ENCODE measurements at regions not wholly inside any gene's neighbourhood (a gene's known extent, or its start where the extent isn't known, plus 50 kb on each side); places are given as distances from the start of the nearest gene placed in this dataset.

DNA sequence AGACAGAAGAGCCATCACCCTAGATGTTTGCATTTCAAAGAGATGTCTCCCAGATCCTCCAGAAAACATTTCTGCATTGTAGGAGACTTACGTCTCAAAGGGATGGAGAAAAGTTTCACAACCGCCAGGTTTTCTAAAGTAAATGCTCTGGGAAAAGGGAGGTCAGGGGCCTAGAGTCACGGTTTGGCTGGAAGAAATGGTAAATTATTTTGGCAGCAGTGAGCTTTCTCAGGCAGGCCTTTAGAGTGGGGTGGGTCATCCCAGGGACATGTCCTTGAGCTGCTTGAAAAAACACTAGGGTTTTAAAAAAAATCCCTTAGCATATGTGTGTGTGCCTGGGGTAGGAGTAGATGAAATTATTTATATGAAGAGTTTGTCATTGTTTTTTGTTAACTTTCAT lies 728.8 kb downstream of the TYW1 start:
- no peaks in the 10 kb centered on the region for H3K27me3 ChIP-seq (replicated peaks in 2 of 5; ENCODE audit: control insufficient read depth in 4 of 5, insufficient read depth in 5 of 5, low read length in 4 of 5)
- H3K36me3 ChIP-seq (ENCODE audit: control insufficient read depth in 4 of 4, insufficient read depth in 4 of 4, low read length in 3 of 4): no peaks in the 10 kb centered on the region
- H3K9me3 ChIP-seq (ENCODE audit: control extremely low read depth in 1 of 5, control insufficient read depth in 4 of 5, insufficient read depth in 2 of 5, low read depth in 1 of 5, low read length in 4 of 5): peaks cover 0 to 2% (median 0%) of the 10 kb centered on the region in 5 experiments
- no peak overlapping the region for H3K27ac ChIP-seq (ENCODE audit: insufficient read depth in 1 of 2, low read depth in 1 of 2, low read length in 2 of 2, poor library complexity in 1 of 2, severe bottlenecking in 2 of 2)
- CTCF ChIA-PET: no interaction called here
- DNase-seq: no peak
- no peaks in the 10 kb centered on the region for H3K4me1 ChIP-seq (ENCODE audit: control extremely low read depth in 1 of 4, control insufficient read depth in 4 of 4, insufficient read depth in 4 of 4, low read length in 3 of 4)
- H3K4me3 ChIP-seq (ENCODE audit: control insufficient read depth in 1 of 7, extremely low read depth in 1 of 7, insufficient read depth in 4 of 7, low read depth in 2 of 7, low read length in 6 of 7): no peak overlapping the region
- POLR2A ChIA-PET: no interaction called here
- 74% methylated on average over 3 of the region's 3 CpGs for WGBS (ENCODE audit: insufficient coverage)

DNA sequence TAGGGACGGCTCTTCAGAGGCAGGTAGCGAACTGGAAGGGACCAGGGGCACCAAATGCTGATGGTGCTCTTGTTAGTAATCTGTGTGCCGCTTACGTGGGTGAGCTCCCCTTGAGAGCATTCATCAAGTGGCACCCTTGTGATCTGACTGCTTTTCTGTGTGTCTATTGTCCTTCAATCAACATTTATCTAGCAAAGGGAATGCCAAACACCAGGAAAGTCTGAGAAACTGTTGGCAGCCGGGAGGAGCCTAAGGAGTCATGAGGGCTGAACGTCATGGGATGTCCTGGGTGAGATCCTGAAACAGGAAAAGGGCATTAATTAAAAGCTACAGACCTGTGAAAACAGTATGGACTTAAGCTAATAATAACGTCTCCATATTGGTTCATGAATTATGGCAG lies 733.1 kb downstream of the TYW1 start:
- WGBS (ENCODE audit: insufficient coverage): 80% methylated on average over 5 of the region's 7 CpGs
- no peak for DNase-seq
- POLR2A ChIA-PET: no interaction called here
- Histone ChIP-seq H3K9me3 (ENCODE audit: control extremely low read depth in 1 of 5, control insufficient read depth in 4 of 5, insufficient read depth in 2 of 5, low read depth in 1 of 5, low read length in 4 of 5) (peaks cover 0 to 2% (median 0%) of the 10 kb centered on the region in 5 experiments), H3K36me3 (ENCODE audit: control insufficient read depth in 4 of 4, insufficient read depth in 4 of 4, low read length in 3 of 4) (no peaks in the 10 kb centered on the region), H3K4me3 (ENCODE audit: control insufficient read depth in 1 of 7, extremely low read depth in 1 of 7, insufficient read depth in 4 of 7, low read depth in 2 of 7, low read length in 6 of 7) (no peak overlapping the region), H3K27ac (ENCODE audit: insufficient read depth in 1 of 2, low read depth in 1 of 2, low read length in 2 of 2, poor library complexity in 1 of 2, severe bottlenecking in 2 of 2) (no peak overlapping the region), H3K27me3 (replicated peaks in 2 of 5; ENCODE audit: control insufficient read depth in 4 of 5, insufficient read depth in 5 of 5, low read length in 4 of 5) (no peaks in the 10 kb centered on the region), H3K4me1 (ENCODE audit: control extremely low read depth in 1 of 4, control insufficient read depth in 4 of 4, insufficient read depth in 4 of 4, low read length in 3 of 4) (no peaks in the 10 kb centered on the region)
- CTCF ChIA-PET: no interaction called here

GRCh38 chr7:67731704-67732103 lies 735.1 kb downstream of the TYW1 start:
- CTCF ChIA-PET: no interaction called here
- Histone ChIP-seq H3K9me3 (ENCODE audit: control extremely low read depth in 1 of 5, control insufficient read depth in 4 of 5, insufficient read depth in 2 of 5, low read depth in 1 of 5, low read length in 4 of 5) (peaks cover 0 to 2% (median 0%) of the 10 kb centered on the region in 5 experiments), H3K36me3 (ENCODE audit: control insufficient read depth in 4 of 4, insufficient read depth in 4 of 4, low read length in 3 of 4) (no peaks in the 10 kb centered on the region), H3K4me3 (ENCODE audit: control insufficient read depth in 1 of 7, extremely low read depth in 1 of 7, insufficient read depth in 4 of 7, low read depth in 2 of 7, low read length in 6 of 7) (no peak overlapping the region), H3K4me1 (ENCODE audit: control extremely low read depth in 1 of 4, control insufficient read depth in 4 of 4, insufficient read depth in 4 of 4, low read length in 3 of 4) (no peaks in the 10 kb centered on the region), H3K27ac (ENCODE audit: insufficient read depth in 1 of 2, low read depth in 1 of 2, low read length in 2 of 2, poor library complexity in 1 of 2, severe bottlenecking in 2 of 2) (no peak overlapping the region), H3K27me3 (replicated peaks in 2 of 5; ENCODE audit: control insufficient read depth in 4 of 5, insufficient read depth in 5 of 5, low read length in 4 of 5) (no peaks in the 10 kb centered on the region)
- WGBS (ENCODE audit: insufficient coverage): 88% methylated on average over 1 of the region's 2 CpGs
- no peak for DNase-seq
- POLR2A ChIA-PET: no interaction called here

DNA sequence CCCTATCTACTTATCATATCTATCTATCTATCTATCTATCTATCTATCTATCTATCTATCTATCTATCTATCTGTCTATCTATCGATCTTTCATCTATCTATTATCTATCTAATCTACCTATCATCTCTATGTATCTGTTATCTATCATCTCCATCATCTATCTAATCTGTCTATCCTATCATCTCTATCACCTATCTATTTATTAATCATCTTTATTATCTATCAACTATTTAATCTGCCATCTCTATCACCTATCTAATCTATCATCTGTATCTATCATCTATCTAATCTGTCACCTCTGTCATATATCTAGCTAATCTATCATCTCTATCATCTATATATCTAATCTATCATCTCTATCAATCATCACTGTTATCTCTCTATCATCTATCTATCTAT lies 736.3 kb downstream of the TYW1 start:
- Histone ChIP-seq H3K27me3 (replicated peaks in 2 of 5; ENCODE audit: control insufficient read depth in 4 of 5, insufficient read depth in 5 of 5, low read length in 4 of 5) (no peaks in the 10 kb centered on the region), H3K27ac (ENCODE audit: insufficient read depth in 1 of 2, low read depth in 1 of 2, low read length in 2 of 2, poor library complexity in 1 of 2, severe bottlenecking in 2 of 2) (no peak overlapping the region), H3K36me3 (ENCODE audit: control insufficient read depth in 4 of 4, insufficient read depth in 4 of 4, low read length in 3 of 4) (no peaks in the 10 kb centered on the region), H3K4me1 (ENCODE audit: control extremely low read depth in 1 of 4, control insufficient read depth in 4 of 4, insufficient read depth in 4 of 4, low read length in 3 of 4) (no peaks in the 10 kb centered on the region), H3K9me3 (ENCODE audit: control extremely low read depth in 1 of 5, control insufficient read depth in 4 of 5, insufficient read depth in 2 of 5, low read depth in 1 of 5, low read length in 4 of 5) (peaks cover 0 to 7% (median 0%) of the 10 kb centered on the region in 5 experiments), H3K4me3 (ENCODE audit: control insufficient read depth in 1 of 7, extremely low read depth in 1 of 7, insufficient read depth in 4 of 7, low read depth in 2 of 7, low read length in 6 of 7) (no peak overlapping the region)
- WGBS (ENCODE audit: insufficient coverage): 92% methylated on average over 1 of the region's 1 CpG
- DNase-seq: no peak
- ChIA-PET CTCF (no interaction called here), POLR2A (no interaction called here)

DNA sequence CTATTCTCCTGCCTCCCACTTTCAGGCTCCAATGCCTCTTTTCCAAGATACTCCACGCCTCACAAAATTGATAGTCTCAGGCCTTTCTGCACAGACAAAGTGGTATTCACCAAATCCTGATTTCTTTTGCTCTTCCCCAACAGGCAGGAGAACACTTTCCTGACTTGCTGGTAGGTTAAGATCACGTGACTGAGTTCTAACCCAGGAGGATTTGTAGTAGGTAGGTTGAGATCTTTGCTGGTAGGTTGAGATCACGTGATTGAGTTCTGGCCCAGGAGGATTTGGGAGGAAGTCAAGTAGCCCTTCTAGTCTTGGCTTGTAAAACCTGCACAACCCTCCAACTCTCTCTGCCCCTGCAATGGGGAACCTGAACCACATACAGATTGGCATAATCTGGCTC lies 741.5 kb downstream of the TYW1 start:
- no peak for DNase-seq
- Histone ChIP-seq H3K27ac (ENCODE audit: insufficient read depth in 1 of 2, low read depth in 1 of 2, low read length in 2 of 2, poor library complexity in 1 of 2, severe bottlenecking in 2 of 2) (no peak overlapping the region), H3K27me3 (replicated peaks in 2 of 5; ENCODE audit: control insufficient read depth in 4 of 5, insufficient read depth in 5 of 5, low read length in 4 of 5) (no peaks in the 10 kb centered on the region), H3K4me3 (ENCODE audit: control insufficient read depth in 1 of 7, extremely low read depth in 1 of 7, insufficient read depth in 4 of 7, low read depth in 2 of 7, low read length in 6 of 7) (no peak overlapping the region), H3K36me3 (ENCODE audit: control insufficient read depth in 4 of 4, insufficient read depth in 4 of 4, low read length in 3 of 4) (no peaks in the 10 kb centered on the region), H3K9me3 (ENCODE audit: control extremely low read depth in 1 of 5, control insufficient read depth in 4 of 5, insufficient read depth in 2 of 5, low read depth in 1 of 5, low read length in 4 of 5) (peaks cover 0 to 13% (median 7%) of the 10 kb centered on the region in 5 experiments), H3K4me1 (ENCODE audit: control extremely low read depth in 1 of 4, control insufficient read depth in 4 of 4, insufficient read depth in 4 of 4, low read length in 3 of 4) (no peaks in the 10 kb centered on the region)
- ChIA-PET POLR2A (no interaction called here), CTCF (no interaction called here)
- 100% methylated on average over 1 of the region's 3 CpGs for WGBS (ENCODE audit: insufficient coverage)

DNA sequence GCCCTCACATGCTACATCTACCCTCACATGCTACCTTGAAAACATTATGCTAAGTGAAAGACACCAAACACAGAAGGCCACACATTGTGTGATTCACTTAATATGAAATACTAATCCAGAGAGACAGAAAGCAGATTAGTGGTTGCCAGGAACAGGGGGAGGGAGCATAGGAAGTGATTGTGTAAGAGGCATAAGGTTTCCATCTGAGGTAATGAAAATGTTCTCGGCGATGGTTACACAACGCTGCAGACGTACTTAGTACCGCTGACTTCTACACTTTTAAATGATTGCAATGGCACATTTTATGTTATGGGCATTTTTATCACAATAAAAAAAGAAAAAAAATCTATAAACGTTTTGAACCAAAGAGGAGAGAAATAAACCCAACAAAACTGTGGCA lies 742.3 kb downstream of the TYW1 start:
- H3K9me3 ChIP-seq (ENCODE audit: control extremely low read depth in 1 of 5, control insufficient read depth in 4 of 5, insufficient read depth in 2 of 5, low read depth in 1 of 5, low read length in 4 of 5): peaks cover 0 to 13% (median 7%) of the 10 kb centered on the region in 5 experiments
- H3K27me3 ChIP-seq (replicated peaks in 2 of 5; ENCODE audit: control insufficient read depth in 4 of 5, insufficient read depth in 5 of 5, low read length in 4 of 5): no peaks in the 10 kb centered on the region
- WGBS (ENCODE audit: insufficient coverage): no CpG with 5 or more reads among the region's 6 CpGs
- no peak overlapping the region for H3K27ac ChIP-seq (ENCODE audit: insufficient read depth in 1 of 2, low read depth in 1 of 2, low read length in 2 of 2, poor library complexity in 1 of 2, severe bottlenecking in 2 of 2)
- H3K4me1 ChIP-seq (ENCODE audit: control extremely low read depth in 1 of 4, control insufficient read depth in 4 of 4, insufficient read depth in 4 of 4, low read length in 3 of 4): no peaks in the 10 kb centered on the region
- no peak overlapping the region for H3K4me3 ChIP-seq (ENCODE audit: control insufficient read depth in 1 of 7, extremely low read depth in 1 of 7, insufficient read depth in 4 of 7, low read depth in 2 of 7, low read length in 6 of 7)
- ChIA-PET POLR2A (no interaction called here), CTCF (no interaction called here)
- no peak for DNase-seq
- no peaks in the 10 kb centered on the region for H3K36me3 ChIP-seq (ENCODE audit: control insufficient read depth in 4 of 4, insufficient read depth in 4 of 4, low read length in 3 of 4)

GRCh38 chr7:67743501-67743900 lies 746.9 kb downstream of the TYW1 start:
- no peaks in the 10 kb centered on the region for H3K36me3 ChIP-seq (ENCODE audit: control insufficient read depth in 4 of 4, insufficient read depth in 4 of 4, low read length in 3 of 4)
- H3K4me3 ChIP-seq (ENCODE audit: control insufficient read depth in 1 of 7, extremely low read depth in 1 of 7, insufficient read depth in 4 of 7, low read depth in 2 of 7, low read length in 6 of 7): no peak overlapping the region
- no peaks in the 10 kb centered on the region for H3K27me3 ChIP-seq (replicated peaks in 2 of 5; ENCODE audit: control insufficient read depth in 4 of 5, insufficient read depth in 5 of 5, low read length in 4 of 5)
- CTCF ChIA-PET: no interaction called here
- no peak for DNase-seq
- H3K27ac ChIP-seq (ENCODE audit: insufficient read depth in 1 of 2, low read depth in 1 of 2, low read length in 2 of 2, poor library complexity in 1 of 2, severe bottlenecking in 2 of 2): no peak overlapping the region
- POLR2A ChIA-PET: interaction anchor here (0.6 kb wide), 1 partner anchor 703 kb away, joined by 11 read pairs; no protein-coding TSS in a partner anchor
- WGBS (ENCODE audit: insufficient coverage): 100% methylated on average over 1 of the region's 1 CpG
- H3K4me1 ChIP-seq (ENCODE audit: control extremely low read depth in 1 of 4, control insufficient read depth in 4 of 4, insufficient read depth in 4 of 4, low read length in 3 of 4): no peaks in the 10 kb centered on the region
- H3K9me3 ChIP-seq (ENCODE audit: control extremely low read depth in 1 of 5, control insufficient read depth in 4 of 5, insufficient read depth in 2 of 5, low read depth in 1 of 5, low read length in 4 of 5): peaks cover 0 to 9% (median 2%) of the 10 kb centered on the region in 5 experiments
